Hematopoietic multipotent progenitor cell treated with erythropoietin and hydrocortisone succinate and interleukin-3 and kit ligand, for 17 days (in vitro differentiated cells): ENCODE measurements at regions not wholly inside any gene's neighbourhood (a gene's known extent, or its start where the extent isn't known, plus 50 kb on each side); places are given as distances from the start of the nearest gene placed in this dataset.

Source experiments
- DNase-seq: peaks from one replicate; pipeline ENCODE4 v3.0.0-alpha.2; 2015; ENCODE audit warnings: low spot score

DNA sequence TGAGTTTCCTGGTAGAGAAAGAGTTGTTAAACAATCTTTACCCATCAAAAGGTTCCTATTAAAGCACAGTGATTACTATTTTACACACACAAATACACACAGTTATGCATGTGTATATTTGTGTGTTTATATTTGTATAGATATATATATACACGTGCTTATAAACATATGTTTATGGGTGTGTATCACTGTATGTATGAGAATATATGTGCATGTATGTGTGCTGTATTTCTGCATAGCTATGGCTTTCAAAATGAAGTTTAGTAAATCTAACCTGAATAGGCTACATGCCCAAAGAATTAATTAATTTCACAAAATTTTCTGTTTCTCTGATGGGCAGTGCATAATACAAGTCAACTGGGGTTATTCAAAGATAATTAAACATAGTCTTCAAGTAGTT is 723.1 kb upstream of the KIRREL3 start:
- no peak for DNase-seq

DNA sequence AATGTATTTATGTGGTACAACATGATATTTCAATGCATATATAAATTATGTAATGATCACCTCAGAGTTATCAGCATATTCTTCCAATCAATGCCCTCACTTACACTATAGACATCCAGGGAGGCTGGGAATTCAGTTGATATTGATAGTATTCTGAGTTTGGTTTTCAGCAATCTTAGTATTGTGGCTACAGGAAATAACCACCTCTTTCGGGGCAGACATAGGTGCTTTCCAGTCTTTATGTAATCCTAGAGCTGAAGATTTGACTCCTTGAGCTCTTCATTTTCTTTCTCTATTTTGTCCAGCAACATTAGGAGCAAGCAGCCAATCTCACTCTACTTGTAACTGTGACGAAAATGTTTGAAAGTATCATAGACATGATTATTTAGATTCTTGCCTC is 712.7 kb upstream of the KIRREL3 start:
- no peak for DNase-seq

DNA sequence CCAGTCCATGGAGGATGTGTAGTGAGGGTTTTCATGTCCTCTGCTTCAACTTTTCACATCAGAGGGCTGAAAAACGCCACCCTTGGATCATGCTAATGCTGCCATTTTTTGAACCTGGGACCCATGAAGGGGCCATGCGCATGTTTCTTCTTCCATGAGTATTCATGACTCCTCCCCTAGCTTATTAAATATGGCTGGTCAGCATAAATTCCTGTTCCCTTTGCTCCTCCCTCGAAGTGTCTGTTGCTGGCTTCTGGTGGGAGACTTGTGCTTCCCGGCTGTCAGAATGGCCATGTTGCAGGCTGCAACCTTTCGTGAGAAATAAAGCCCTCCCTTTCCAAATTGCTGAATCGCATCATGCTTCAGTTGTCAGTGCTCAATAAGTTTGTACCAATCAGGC is 711.2 kb upstream of the KIRREL3 start:
- DNase-seq, result no peak

DNA sequence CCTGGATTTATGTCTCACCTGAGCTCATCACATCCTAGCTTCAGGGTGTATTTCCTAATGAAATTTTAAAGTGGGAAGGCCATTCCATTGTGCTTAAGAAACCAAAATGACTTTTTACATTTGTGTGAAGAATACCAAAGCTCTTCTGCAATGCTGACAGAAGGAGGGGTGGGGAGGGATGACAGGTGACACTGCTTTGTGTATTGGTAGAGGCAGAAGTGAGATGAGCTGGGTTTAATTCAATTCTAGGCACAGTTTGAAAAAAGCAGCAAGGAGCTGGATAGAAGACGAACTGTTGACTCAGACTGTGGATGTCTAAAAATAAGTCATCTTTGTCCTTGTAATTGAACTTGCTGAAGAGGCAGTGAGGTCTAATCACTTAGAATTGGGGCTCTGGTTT is 710.3 kb upstream of the KIRREL3 start:
- DNase-seq, result no peak

DNA sequence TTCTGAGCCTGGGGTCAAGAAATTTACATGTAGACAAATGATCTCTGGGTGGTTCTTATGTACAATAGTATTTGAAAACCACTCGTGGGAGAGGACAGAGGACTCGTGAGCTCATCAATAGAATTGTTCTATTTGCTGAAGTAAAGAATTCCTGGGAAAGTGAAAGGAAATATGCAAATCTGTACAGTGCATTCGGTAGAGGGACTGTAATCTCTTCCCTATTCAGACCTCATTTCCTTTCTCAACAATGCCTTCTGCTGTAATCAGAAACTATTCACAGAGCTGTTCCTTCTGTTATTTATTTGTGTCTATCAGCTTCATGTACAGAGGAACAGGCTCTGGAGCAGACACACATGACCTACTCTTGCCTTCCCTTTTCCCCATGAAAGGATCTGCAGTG is 709.4 kb upstream of the KIRREL3 start:
- no peak for DNase-seq

DNA sequence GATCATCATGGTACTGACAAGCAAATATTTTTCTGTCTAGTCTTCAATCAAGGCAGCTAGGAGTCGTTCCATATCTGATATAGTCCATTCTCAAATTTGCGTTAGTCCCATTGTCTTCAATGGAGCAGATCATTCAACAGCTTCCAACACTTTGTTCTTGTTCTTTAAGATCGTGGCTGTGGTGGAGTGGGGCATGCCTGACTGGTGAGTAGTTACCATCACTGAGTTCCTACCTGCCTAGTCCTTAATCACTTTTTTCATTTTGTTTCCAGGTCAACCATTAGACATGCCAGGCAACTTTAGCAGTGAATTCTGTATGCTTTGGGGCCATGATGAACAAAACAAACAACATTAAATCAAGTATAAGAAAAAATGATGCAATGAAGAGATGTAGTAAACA is 693.1 kb upstream of the KIRREL3 start:
- no peak for DNase-seq

DNA sequence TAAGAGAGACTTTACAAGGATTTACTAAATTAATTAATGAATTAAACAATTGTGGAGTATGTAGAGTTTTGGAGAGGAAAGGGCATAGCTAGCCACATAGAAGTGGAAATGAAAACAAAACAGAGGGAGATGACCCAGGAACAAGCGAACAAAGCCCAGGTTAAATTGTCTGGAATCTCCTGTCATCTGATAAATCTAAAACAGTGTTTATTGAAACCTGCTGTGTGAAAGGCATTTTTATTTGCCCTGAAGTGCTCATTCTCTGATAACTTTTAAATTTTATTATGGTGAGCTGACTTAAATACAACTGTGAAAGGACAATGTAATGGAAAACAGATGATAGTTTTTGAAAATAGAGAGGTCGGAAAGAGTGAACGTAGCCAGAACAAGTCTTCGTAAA is 682.8 kb upstream of the KIRREL3 start:
- no peak for DNase-seq

DNA sequence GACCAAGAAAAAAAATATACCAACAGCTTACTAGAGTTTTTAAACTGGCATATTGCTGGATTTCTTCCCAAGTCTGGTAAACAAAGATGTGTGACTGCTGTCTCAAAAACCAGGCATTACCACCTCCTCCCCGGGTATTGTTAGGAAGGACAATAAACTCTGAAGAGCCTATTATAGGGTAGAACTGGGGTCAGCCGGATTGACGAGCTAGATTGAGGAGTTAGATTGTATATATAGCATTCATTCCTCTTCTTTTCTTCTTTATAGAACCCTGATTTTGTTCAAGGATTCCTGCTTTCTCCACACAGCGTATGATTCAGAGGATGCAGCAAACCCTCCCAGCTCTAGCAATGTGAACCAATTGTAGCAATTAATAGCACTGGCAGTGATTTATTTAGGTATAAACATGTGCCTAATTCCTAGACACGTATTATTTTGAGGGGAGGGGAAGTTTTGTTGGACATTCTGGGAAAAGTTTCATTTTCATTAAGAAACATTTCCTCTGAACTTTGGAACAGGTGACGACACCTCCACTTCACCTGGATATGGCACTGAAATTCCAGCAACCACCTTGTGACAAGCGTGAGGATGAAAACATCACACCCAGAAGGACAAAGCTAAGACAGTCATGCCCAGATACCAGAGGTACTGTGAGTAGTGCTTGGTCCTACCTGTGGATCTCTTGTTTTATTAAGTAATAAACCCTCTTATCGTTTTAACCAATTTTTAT is 679.4 kb upstream of the KIRREL3 start:
- no peak for DNase-seq

DNA sequence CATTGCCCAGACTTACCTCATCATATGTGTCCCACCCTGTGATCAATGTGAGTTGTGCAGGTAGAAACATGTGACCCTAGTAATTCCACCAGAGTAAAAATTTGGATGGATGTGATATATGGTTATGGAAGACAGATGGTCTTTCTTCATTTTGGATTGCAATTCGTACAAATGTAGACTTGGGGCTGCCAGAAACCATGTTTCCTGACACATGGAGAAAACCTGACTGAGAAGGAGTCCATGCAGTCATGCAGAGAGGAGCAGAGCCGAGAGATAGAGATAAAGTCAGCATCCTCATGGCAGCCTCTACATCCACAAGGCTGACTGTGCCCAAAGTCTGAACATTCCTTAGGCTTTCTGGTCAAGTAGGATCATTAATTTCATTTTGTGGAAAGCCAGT is 678.1 kb upstream of the KIRREL3 start:
- no peak for DNase-seq

DNA sequence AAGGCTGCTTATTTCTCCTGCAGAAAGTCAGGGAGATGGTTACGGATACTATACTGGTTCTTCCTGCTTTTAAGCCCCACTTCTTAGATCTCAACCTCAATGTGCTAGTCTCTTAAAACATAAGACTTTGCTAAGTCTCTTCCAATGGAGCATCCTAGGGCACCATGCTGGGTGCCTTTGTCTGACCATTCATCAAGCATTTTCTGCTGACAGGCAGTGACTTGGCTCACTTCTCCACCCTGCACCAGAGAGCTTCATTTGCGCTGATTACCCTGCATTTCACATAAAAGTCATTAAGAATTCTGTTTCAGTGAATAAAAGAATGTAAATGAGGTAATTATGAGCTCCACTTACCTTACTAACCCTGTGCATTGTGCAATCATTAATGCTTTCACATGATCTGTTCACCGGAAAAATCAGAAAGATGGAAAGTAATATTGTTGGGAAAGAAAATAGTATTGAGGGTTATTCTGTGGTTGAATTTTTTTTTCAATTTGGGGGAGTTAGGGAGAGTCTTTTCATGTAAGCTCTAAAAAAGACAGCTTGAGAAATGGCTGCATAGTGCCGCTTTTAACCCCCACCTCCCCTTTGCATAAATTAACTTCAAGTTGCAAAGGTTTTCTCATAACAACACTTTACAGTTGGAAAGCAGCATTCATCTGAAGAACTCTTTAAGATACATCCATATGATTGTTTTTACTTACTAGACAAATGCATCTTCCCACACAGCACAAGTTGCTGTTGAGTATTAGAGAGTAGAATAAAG is 677.3 kb upstream of the KIRREL3 start:
- no peak for DNase-seq

DNA sequence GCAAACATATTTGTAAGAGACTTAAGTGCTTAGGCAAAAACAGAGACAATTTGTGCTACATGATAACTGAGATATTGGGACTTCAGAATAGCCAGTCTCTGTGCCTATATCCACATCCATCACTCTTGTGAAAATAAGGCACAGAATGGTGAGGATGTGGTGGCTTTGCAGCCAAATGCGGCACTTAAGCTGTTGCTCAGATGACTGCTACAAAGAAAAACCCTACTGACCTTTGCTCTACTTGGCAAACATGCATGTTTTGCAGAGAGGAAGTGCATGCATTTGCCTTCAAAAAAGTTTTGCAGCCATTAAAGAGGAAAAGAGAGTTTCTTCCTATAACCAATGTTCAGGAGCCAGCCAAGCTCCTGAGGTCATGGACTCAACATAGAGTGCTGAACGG is 675.0 kb upstream of the KIRREL3 start:
- DNase-seq, result no peak

DNA sequence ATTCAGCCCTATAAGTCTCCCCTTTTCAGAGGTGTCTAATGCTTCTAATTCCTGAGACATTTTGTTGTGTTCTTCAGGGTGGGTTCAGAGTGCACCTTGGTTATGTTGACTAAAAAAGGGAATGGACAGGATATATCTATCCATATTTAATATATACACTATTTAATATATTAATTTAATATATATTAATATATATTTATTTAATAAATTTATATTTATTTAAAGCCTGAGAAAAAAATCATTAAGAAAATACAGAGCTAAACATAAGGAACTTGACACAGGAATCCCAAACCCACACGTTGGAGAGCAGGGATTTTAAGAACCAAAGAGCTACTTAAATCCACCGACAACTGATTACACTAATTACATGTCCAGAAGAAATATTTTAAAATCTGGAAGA is 674.2 kb upstream of the KIRREL3 start:
- DNase-seq, result no peak

DNA sequence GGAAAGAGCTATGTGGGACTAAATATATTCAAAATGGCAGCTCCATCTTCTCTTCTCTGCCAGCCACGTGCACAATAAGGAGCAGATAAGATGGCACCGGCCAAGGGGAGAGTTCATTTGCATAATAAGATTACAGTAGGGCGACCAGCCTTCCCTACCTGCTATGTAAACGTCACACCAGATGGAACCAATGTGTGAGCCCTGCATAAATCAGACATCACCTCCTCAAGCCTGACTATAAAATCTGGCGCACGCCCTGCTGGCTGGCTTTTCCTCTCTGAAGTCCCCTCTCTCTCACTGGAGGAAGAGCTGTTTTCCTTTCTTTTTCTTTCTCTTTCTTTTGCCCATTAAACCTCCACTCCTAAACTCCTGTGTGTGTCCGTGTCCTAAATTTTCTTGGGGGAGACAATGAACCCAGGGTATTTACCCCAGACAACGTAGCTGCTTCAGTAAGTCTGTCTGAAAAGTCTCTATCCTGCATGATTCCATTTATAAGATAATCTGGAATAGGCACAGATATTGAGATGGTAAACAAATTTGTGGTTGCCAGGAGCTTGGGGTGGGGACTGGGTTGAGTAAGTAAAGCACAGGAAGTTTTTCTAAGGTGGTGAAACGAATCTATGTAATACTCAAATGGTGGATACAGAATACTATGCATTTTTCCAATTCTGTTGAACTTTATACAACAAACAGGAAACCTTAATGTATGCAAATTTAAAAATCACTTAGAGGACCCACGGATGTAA is 670.0 kb upstream of the KIRREL3 start:
- no peak for DNase-seq

DNA sequence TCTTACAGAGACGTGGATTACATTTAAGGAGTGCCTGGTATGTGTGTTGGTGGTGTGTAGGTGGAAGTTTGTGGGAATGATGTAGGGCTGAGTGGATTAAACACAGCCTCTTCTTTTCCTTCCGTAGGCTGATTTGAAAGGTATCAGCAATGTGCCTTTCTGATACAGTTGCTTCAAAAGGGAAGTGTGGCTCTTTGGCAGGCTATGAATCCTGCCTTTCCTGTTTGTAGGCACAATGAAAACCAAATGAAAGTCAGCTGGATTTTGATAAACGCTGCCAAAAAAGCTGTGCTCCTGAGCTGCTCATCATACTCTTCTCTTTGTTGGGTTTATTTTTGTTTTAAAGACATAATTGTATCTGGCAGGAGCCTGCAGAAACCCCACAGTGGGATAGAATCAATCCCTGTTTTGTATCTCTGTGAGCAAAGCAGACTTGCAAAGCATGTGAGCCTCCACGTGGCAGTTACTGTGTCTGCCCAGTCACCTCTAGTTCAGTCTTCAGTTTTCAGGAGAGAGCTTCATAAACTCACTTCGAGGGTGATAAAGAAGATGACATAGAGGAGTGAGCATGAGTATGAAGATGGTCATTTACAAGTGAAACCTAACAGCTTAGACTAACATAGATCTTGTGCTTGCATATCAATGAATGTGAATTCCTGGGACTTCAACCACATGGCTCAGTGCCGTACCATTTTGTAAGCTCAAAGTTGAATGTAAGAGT is 655.7 kb upstream of the KIRREL3 start:
- no peak for DNase-seq

DNA sequence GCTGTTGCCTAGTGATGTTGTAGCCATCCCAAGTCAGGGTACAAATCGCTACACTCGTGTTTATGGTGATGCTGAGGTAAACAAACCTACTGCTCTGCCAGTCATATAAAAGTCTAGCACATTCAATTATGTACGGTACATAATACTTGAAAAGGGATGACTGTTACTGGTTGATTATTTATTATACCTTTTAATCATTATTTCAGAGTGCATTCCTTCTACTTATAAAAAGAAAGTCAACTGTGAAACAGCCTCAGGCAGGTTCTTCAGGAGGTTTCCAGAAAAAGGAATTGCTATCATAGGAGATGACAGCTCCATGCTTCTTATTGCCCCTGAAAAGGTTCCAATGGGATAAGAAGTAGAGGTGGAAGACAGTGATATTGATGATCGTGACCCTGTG is 652.5 kb upstream of the KIRREL3 start:
- DNase-seq, result no peak

DNA sequence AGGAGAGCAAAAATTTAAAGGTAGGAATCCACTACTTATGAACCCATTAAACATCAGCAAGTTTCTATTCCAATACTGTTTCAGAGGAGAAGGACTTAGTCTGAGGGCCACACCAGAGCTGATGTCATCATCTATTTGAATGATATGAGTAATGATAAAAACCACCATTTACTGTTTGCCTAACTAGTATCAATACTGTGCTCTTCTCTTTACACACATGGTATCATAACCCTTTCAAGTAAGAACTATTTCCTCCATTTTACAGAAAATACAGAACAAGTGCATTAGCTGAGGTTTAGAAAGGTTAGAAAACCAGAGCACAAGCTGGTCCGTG is 651.3 kb upstream of the KIRREL3 start:
- no peak for DNase-seq

DNA sequence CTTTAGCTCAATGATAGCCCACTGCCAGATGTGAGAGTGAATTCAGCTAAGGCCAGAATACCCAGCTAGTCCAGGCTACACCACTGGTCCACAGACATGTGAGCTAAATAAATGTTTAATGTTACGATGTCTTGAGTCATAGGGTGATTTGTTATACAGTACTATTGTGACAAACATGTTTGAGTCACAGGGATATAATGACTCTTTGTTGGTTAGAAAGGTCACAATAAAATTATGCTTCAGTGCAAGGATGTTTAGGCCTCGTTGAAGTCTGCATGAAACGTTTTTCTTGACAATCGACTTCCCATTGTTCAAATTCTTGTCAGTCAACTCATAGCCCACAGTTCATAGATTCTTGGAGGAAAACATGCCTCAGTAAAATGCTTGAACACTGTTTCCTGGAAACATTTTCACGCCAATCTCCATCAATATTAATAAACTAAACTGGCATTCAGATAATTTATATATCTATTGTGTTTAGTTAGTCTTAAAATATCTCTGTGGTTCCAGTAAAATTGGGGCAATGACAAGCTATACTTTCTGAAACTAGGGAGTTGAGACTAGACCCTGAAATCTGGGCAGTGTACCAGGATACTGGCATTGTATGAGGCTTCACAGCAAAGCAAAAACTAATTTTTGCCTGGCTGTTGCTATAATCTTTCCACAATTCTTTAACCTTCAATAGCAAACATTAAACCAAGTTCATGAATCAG is 650.8 kb upstream of the KIRREL3 start:
- DNase-seq, result no peak

DNA sequence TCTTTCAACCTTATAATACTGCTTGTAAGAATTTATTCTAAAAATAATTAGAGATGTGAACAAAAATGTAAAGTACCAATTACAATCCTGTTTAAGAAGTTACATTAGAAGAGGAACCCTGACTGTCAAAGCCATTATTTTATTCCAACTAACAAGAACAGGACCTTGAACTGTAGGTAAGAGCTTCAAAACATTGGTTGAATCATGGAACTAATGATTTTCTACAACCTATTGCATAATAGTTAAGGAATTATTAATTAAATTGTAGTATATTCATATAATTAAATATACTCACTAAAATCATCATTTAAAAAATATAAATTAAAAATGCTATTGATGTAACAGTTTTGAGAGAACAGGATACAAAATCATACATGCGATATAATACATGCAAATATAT is 649.4 kb upstream of the KIRREL3 start:
- no peak for DNase-seq

DNA sequence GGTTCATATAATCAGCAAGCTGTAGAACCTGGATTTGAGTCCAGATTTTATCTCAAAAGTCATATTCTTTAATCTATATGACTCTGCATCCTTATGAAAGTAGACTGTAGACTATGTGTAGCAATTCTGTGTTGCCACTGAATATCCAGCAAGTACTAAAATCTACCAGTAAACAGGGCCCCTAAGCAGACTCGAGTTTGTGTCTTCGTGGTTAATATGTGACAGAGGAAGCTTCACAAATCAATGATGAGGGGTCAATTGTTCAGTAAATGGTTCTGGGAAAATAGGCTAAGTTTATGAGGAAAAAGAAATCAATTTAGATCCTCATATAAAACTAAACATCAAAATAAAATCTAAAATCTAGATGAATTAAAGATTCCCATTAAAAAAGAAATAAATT is 648.5 kb upstream of the KIRREL3 start:
- no peak for DNase-seq

DNA sequence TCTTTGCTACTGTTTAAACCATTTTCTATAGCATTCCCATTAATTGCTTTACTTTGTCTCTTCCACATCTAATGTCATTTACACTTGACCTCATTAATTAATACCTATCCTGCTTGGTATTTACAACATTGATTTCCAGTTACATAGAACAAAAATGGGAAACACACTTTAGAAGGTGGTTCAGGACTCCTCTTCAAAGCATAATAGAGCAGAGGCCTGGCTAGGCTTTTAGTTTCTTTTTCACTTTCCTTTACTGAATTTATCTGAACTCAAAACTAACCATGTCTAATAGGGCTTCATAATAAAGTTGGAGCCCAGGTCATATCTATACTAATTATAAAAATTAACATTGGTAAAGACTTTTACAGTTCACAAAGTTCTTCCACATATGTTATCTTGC is 648.0 kb upstream of the KIRREL3 start:
- DNase-seq, result no peak

DNA sequence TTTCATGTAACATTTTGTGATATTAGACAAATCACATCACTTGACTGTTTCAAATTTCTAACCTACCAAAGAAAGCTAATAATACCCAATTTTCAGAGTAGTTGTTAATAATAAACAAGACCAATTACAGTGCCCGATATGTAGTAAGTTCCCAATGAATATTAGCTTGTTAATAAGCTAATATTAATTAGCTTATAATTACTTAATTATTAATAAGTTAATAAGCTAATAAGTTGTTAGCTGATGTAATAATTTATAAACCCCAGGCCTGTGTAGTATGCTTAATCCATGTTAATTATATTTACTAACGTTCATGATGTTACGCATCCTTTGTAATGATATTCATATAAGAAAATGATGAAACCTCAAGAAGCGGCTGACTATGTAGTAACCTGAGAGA is 643.8 kb upstream of the KIRREL3 start:
- no peak for DNase-seq
